Astrocyte of the hippocampus (primary cell): ENCODE measurements at regions not wholly inside any gene's neighbourhood (a gene's known extent, or its start where the extent isn't known, plus 50 kb on each side); places are given as distances from the start of the nearest gene placed in this dataset.

Source experiments
- DNase-seq: peaks from one replicate; pipeline ENCODE4 v3.0.0; 2011; ENCODE audit warnings: low read depth, low spot score

- DNase-seq: no peak
Measured at GRCh38 chr4:166363198-166363597, 490.2 kb downstream of the TLL1 start.

- no peak for DNase-seq
Measured at GRCh38 chr4:166366012-166366411, 493.0 kb downstream of the TLL1 start.

GRCh38 chr4:166377578-166377977, 504.5 kb downstream of the TLL1 start:
- DNase-seq: no peak

- DNase-seq: peak; percentile 2
Measured at GRCh38 chr4:166386491-166387360, 513.7 kb downstream of the TLL1 start.

DNA sequence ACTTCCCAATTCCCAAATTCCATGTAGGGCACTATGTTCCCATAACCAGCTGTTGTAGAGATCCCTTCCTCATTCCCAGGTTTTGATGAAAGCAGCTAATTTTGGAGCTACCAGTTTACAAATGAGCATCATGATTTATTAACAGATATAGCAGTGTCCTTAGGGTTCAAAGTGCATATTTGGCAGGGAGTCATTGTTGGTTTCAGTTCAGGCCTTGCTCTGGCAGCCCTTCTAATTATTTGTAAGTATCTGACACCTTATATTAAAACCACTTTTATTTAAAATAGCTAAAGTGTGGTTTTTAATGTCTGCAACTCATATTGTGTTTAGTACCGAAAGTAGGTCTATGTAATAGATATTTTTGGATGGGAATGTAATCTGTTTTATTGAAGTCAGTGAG, 518.5 kb downstream of the TLL1 start:
- no peak for DNase-seq

DNA sequence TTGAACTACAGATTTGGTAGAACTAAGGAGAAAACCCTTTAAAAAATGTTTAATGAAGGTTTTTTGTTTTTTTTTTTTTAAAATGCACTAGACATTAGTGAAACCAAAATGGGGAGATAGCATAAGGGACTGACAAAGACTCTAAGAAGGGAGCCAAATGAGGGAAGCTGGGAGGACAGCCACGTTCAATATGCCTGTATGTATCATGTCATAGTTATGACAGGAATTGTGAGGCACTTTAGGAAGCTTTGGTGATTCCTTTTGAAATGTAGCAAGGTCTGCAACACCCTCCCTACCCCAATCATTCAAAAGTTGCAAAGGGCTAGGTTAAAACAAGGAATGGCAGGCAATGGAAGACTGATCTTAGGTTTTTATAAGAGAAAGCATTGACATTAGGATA, 526.0 kb downstream of the TLL1 start:
- DNase-seq: no peak

- DNase-seq: no peak
Measured at GRCh38 chr4:166400270-166400894, 527.3 kb downstream of the TLL1 start.

DNA sequence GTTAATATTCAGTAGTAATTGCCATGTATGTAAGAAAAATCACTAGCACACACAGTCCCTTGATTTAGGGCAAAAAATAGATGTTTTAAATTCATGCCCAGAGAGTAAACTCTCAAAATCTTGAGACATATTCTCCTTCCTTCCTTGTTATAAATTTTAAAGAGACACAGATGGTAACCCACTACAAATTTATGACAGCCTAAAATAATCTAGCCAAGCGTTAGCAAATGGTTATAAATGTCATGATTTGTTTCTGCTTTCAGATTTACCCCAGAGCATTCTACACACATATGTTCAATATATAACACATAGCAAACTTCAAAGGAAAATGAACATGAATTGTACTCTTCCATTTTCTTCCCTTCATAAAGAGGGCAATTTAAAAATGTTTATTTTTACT, 540.3 kb downstream of the TLL1 start:
- no peak for DNase-seq

- DNase-seq: no peak
Measured at GRCh38 chr4:166414431-166414830, 541.4 kb downstream of the TLL1 start.

- DNase-seq: no peak
Measured at GRCh38 chr4:166415749-166416148, 542.7 kb downstream of the TLL1 start.

DNA sequence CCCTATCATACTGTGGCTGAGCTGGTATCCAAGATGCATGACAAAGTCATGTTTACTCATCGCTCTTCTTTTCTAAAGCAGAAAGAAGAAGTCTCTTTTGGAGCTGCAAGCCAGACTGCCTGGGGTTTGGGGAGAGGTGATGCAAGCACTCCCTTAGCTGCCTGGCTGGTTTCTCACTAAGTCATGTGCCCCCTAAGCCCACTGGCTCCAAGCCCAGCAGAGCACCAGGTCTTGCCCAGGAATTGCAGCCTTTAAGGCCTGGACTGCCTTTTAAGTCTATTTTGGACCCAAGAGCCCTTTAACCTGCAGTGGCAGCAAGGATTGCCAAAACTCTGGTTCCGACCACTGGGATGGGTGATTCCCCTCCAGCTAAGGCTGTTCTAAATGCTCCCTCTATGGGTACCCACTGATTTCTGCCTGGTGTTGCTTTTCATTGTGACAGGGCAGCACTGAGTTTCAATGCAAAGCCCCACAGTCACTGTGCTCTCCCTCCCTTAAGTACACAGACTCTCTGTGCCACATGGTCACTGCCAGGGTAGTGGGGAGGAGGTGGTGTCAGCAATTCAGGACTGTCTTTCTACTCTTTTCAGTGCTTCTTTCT, 548.6 kb downstream of the TLL1 start:
- DNase-seq: peak; percentile 56

DNA sequence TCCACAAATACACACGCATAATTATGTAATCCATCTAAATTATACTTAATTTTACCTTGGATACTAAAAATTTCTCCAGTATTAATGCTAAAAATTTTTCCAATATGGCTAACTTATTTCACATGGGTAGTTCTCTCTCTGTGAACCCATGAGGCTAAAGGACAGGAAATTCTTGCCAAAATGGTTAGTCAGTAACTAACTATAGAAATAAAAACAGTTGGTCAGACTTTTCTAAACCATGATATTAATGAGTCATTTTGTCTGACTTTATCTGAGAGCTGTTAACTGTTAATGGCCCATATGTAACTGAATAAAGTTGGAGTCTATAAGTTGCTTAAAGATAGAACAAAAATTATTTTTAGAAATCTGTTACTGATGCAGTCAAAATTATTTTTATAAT, 549.4 kb downstream of the TLL1 start:
- peak; percentile 59 for DNase-seq

DNA sequence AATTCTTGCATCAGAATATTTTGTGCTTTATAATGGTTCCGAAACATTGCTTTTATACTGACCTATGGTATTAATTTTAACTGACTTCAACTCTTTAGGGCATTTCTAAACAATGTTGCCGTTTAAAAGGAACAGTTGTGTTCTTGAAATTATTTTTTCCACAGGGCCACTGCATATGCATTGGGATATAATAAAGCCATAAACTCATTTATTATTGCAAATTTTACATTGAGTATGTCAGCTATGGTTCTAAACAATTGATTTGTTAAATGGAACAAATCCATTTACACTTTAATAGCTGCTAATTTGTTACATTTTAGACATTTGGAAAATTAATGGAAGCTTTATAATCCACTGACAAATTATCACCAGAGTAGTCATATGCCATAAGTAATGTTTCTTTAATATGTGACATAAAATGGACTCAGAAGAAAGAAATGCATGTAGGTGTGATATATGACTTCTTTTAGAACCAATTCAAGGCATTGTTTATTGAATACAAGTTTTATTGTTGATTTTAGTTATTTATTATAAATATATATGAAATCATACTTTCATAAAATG, 553.3 kb downstream of the TLL1 start:
- no peak for DNase-seq

GRCh38 chr4:166432125-166432524, 559.1 kb downstream of the TLL1 start:
- DNase-seq: no peak

- DNase-seq: no peak
Measured at GRCh38 chr4:166432842-166433241, 559.8 kb downstream of the TLL1 start.

DNA sequence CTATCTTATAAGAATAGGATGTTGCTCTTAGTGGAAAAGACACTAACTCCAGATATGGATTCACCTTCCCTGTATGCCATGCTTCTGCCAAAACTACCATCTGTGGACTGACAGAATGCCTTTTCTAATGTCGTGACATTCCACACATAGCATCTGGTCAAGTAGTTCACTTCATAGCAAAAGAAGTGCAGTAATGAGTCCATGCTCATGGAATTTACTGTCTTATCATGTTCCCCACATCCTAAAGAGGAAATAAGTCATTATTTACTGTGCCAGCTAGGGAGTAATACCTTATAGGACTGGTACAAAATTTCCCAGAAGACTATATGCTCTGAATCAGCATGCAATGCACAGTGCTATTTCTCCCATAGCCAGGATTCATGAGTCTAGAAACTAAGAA, 562.4 kb downstream of the TLL1 start:
- DNase-seq: peak; percentile 66

DNA sequence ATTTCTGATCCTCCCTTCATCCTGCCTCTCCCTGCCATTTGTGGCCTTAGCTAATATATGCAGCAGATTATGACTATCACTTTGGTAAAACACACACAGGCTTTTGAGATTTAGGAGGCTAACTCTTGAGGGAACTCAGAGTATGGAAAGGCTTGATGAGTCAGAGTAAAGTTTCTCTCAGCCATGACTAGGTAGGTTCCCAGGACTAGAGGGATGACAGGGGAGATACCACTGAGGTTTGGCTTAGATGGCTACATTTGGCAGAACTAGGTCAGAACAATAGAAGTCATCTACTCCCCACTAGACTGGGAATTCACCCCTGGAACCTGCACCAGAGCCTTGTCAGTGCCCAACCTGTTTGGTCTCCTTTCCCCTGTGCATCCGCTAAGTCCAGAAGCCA, 585.7 kb downstream of the TLL1 start:
- peak; percentile 10 for DNase-seq

DNA sequence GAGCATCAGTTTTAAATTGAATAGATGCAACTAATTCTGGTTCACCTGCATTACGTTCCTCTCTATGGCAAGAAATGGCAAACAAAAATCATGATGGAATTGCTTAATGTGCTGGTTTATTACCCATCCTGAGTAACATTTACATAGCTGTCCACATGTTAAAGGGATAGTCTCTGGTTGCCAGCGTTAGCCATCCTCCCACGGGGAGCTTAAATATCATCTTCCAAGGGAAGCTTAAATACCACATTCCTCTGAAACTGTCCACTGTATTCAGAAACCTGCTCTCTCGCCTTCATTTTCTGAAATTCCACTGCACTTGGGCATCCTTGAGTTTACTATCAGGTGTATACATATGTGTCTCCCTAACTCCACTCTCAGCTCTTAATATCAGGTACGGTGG, 586.6 kb downstream of the TLL1 start:
- DNase-seq: no peak

DNA sequence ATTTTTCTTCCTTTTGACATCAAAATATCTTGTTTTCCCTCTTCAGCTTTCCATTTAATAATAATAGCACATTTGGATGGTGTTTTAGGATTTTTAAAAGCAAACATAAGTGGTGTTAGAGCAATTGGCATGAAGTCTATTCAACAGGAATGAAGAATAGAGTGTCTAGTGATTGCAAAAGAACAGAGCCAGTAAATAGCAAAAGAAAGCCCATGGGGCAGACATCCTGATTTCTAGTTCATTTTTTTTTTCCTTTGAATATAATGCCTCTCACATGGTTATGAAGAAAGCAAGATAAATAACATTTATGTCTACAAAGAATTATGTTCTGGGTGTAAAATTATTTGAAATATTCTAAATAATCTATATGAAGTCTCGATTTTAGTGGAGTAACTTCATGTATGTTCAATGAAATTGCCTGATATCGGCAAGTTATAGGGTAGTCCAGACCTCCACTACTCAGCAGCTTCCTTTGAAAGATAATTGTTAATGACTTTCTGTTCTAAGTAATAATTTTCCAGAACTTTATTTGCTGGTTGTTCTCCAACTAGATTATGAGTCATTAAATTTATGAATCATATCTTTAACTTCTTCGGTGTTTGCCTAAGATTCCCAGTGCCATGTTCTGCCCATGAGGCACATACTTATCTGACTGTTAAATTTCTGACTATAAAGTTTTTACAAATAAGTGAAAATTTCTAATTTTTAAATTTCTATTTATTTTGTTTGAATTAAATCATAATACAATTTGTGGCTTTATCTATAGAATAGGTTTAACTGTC, 587.9 kb downstream of the TLL1 start:
- DNase-seq: no peak

DNA sequence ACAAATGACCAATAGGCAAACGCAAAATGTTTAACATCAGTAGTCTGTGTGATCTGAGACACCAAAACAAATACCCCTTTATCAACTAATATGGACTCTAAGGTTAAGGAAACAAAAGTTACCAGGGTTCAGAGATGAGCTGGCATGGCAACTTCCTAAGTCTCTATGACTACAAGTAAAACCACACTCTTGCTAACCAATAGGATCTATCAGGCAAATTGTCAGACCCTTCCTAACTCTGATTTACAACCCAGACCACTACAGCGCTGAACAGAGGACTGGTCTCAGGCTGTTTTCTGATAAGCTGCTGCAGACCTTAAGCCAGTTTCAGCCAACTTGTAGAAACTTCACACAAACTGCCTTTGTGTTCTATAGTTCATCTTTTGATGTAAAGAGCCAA, 608.0 kb downstream of the TLL1 start:
- no peak for DNase-seq

- no peak for DNase-seq
Measured at GRCh38 chr4:166481739-166482138, 608.7 kb downstream of the TLL1 start.

GRCh38 chr4:166482758-166483157, 609.7 kb downstream of the TLL1 start:
- DNase-seq: no peak
